HEK293 (cell line): ENCODE measurements at regions not wholly inside any gene's neighbourhood (a gene's known extent, or its start where the extent isn't known, plus 50 kb on each side); places are given as distances from the start of the nearest gene placed in this dataset.

Experiments used
- CTCF ChIA-PET: fragments of 350-600 bp; formaldehyde crosslinking; extraction: SDS; loops from one replicate; lab custom pipeline; 2021; ENCODE audit warnings: antibody characterized with exemption; lab: Yijun Ruan, JAX
- POLR2A ChIA-PET: fragments of 300-600 bp; formaldehyde crosslinking; extraction: SDS; loops from one replicate; lab custom pipeline; 2020; ENCODE audit warnings: antibody characterized with exemption, inconsistent platforms; lab: Yijun Ruan, JAX
- H3K27ac ChIP-seq: fragments of 200-500 bp; sonication (Bioruptor generic); 2 replicates; pipeline ENCODE4 v1.5.1; 2014; ENCODE audit warnings: low read depth, low read length, control low read depth, inconsistent platforms; ENCODE audit errors: extremely low read depth
- H3K36me3 ChIP-seq, 2 experiments: fragments of 200-500 bp in 1 of 2; sonication (Bioruptor generic) in 1 of 2; 1 replicate in 1 of 2; 2 replicates in 1 of 2; pipeline ENCODE4 v1.5.1; 2014 to 2017; ENCODE audit warnings: inconsistent platforms in 2 of 2, low read length in 2 of 2; ENCODE audit not compliant: control insufficient read depth in 2 of 2, insufficient read depth in 1 of 2
- H3K4me1 ChIP-seq: fragments of 200-500 bp; sonication (Bioruptor generic); 2 replicates; pipeline ENCODE4 v1.5.1; 2014; ENCODE audit warnings: mild to moderate bottlenecking, low read length, inconsistent platforms; ENCODE audit not compliant: control insufficient read depth, insufficient read depth
- H3K4me3 ChIP-seq: 2 replicates; pipeline ENCODE4 v1.5.1; 2011; ENCODE audit warnings: low read depth, mild to moderate bottlenecking, control low read depth, low read length, moderate library complexity
- H3K9me3 ChIP-seq: fragments of 200-500 bp; sonication (Bioruptor generic); 2 replicates; pipeline ENCODE4 v1.5.1; 2014; ENCODE audit warnings: low read depth, low read length, inconsistent platforms; ENCODE audit not compliant: control insufficient read depth, insufficient read depth
- BCL11B ChIP-seq: fragments of 450-650 bp; formaldehyde crosslinking; IDR thresholded peaks from 2 replicates; pipeline ENCODE4 v1.5.1; 2016; ENCODE audit warnings: low read depth, missing biosample characterization, missing genetic modification characterization
- FEZF1 ChIP-seq: fragments of 450-650 bp; formaldehyde crosslinking; IDR thresholded peaks from 2 replicates; pipeline ENCODE4 v1.5.1; 2016; ENCODE audit warnings: missing biosample characterization, missing genetic modification characterization
- GLI2 ChIP-seq: fragments of 450-650 bp; formaldehyde crosslinking; IDR thresholded peaks from 2 replicates; pipeline ENCODE4; 2017; ENCODE audit warnings: missing biosample characterization, missing genetic modification characterization, low read depth, borderline replicate concordance
- HOXD13 ChIP-seq: sonication (generic); formaldehyde crosslinking; IDR thresholded peaks from 2 replicates; pipeline ENCODE4 v1.8.0; 2022; ENCODE audit warnings: missing genetic modification reagents, borderline replicate concordance
- MYNN ChIP-seq: fragments of 450-650 bp; formaldehyde crosslinking; IDR thresholded peaks from 2 replicates; pipeline ENCODE4 v1.5.1; 2016; ENCODE audit warnings: missing biosample characterization, missing genetic modification characterization, borderline replicate concordance
- PBX3 ChIP-seq: sonication (generic); formaldehyde crosslinking; IDR thresholded peaks from 2 replicates; pipeline ENCODE4 v1.8.1; 2022; ENCODE audit warnings: mild to moderate bottlenecking, moderate library complexity, missing genetic modification reagents
- PRDM1 ChIP-seq: fragments of 450-650 bp; formaldehyde crosslinking; IDR thresholded peaks from 2 replicates; pipeline ENCODE4; 2016; ENCODE audit warnings: missing biosample characterization, missing genetic modification characterization
- RBAK ChIP-seq: fragments of 450-650 bp; formaldehyde crosslinking; IDR thresholded peaks from 2 replicates; pipeline ENCODE4 v1.5.1; 2016; ENCODE audit warnings: missing biosample characterization, missing genetic modification characterization
- TRIM28 ChIP-seq: IDR thresholded peaks from 2 replicates; pipeline ENCODE4 v1.6.1; 2011; ENCODE audit warnings: low read length, control low read depth, borderline replicate concordance
- WT1 ChIP-seq: fragments of 450-650 bp; formaldehyde crosslinking; IDR thresholded peaks from 2 replicates; pipeline ENCODE4 v1.5.1; 2016; ENCODE audit warnings: missing biosample characterization, missing genetic modification characterization
- ZBTB6 ChIP-seq: fragments of 450-650 bp; formaldehyde crosslinking; IDR thresholded peaks from 2 replicates; pipeline ENCODE4 v1.5.1; 2017; ENCODE audit warnings: missing biosample characterization, missing genetic modification characterization
- ZFP37 ChIP-seq: fragments of 450-650 bp; formaldehyde crosslinking; IDR thresholded peaks from 2 replicates; pipeline ENCODE4 v1.5.1; 2016; ENCODE audit warnings: missing biosample characterization, missing genetic modification characterization
- ZNF121 ChIP-seq: fragments of 450-650 bp; formaldehyde crosslinking; IDR thresholded peaks from 2 replicates; pipeline ENCODE4 v1.5.1; 2016; ENCODE audit warnings: missing biosample characterization, missing genetic modification characterization
- ZNF221 ChIP-seq: fragments of 450-650 bp; formaldehyde crosslinking; IDR thresholded peaks from 2 replicates; pipeline ENCODE4 v1.5.1; 2017; ENCODE audit warnings: missing biosample characterization, missing genetic modification characterization, borderline replicate concordance
- ZNF223 ChIP-seq: fragments of 450-650 bp; formaldehyde crosslinking; IDR thresholded peaks from 2 replicates; pipeline ENCODE4 v1.5.1; 2016; ENCODE audit warnings: missing biosample characterization, missing genetic modification characterization
- ZNF335 ChIP-seq: fragments of 450-650 bp; formaldehyde crosslinking; conservative IDR thresholded peaks from 2 replicates; pipeline ENCODE4 v1.5.1; 2016; ENCODE audit warnings: missing biosample characterization, missing genetic modification characterization
- ZNF350 ChIP-seq: fragments of 450-650 bp; formaldehyde crosslinking; IDR thresholded peaks from 2 replicates; pipeline ENCODE4 v1.5.0; 2017; ENCODE audit warnings: missing biosample characterization, mild to moderate bottlenecking, missing genetic modification characterization
- ZNF398 ChIP-seq: fragments of 450-650 bp; formaldehyde crosslinking; IDR thresholded peaks from 2 replicates; pipeline ENCODE4 v1.5.1; 2017; ENCODE audit warnings: missing biosample characterization, missing genetic modification characterization
- ZNF449 ChIP-seq: fragments of 450-650 bp; formaldehyde crosslinking; IDR thresholded peaks from 2 replicates; pipeline ENCODE4 v1.5.1; 2017; ENCODE audit warnings: missing biosample characterization, mild to moderate bottlenecking, missing genetic modification characterization, moderate library complexity
- ZNF501 ChIP-seq: fragments of 450-650 bp; formaldehyde crosslinking; IDR thresholded peaks from 2 replicates; pipeline ENCODE4 v1.5.1; 2016; ENCODE audit warnings: missing biosample characterization, missing genetic modification characterization
- ZNF530 ChIP-seq: fragments of 450-650 bp; formaldehyde crosslinking; IDR thresholded peaks from 2 replicates; pipeline ENCODE4 v1.5.1; 2016; ENCODE audit warnings: low read depth, missing biosample characterization, missing genetic modification characterization
- ZNF558 ChIP-seq: fragments of 450-650 bp; formaldehyde crosslinking; IDR thresholded peaks from 2 replicates; pipeline ENCODE4 v1.5.1; 2016; ENCODE audit warnings: missing biosample characterization, missing genetic modification characterization
- ZNF664 ChIP-seq: fragments of 450-650 bp; formaldehyde crosslinking; IDR thresholded peaks from 2 replicates; pipeline ENCODE4 v1.5.1; 2016; ENCODE audit warnings: missing biosample characterization, missing genetic modification characterization
- ZNF776 ChIP-seq: fragments of 450-650 bp; formaldehyde crosslinking; IDR thresholded peaks from 2 replicates; pipeline ENCODE4 v1.5.0; 2017; ENCODE audit warnings: missing biosample characterization, missing genetic modification characterization, borderline replicate concordance

- Histone ChIP-seq H3K27ac (no peak overlapping the region), H3K4me3 (no peak overlapping the region), H3K4me1 (no peaks in the 10 kb centered on the region), H3K36me3 (no peaks in the 10 kb centered on the region), H3K9me3 (no peaks in the 10 kb centered on the region)
- CTCF ChIA-PET, result interaction anchor here (0.6 to 0.7 kb wide), 2 partner anchors 13 to 594 kb away, joined by 3 read pairs; no protein-coding TSS in a partner anchor
- TF ChIP-seq ZNF501 (tag by site-specific recombination) (no peak), ZNF398 (tag by site-specific recombination) (no peak)
- POLR2A ChIA-PET, result no interaction called here
Observed at GRCh38 chr4:15182600-15183220, 180.4 kb downstream of the CPEB2 start.

- Histone ChIP-seq H3K4me3 (no peak overlapping the region), H3K9me3 (no peaks in the 10 kb centered on the region), H3K36me3 (no peaks in the 10 kb centered on the region), H3K27ac (no peak overlapping the region), H3K4me1 (no peaks in the 10 kb centered on the region)
- no peak for TF ChIP-seq WT1 (tag by site-specific recombination)
- no peak for TF ChIP-seq ZNF121 (tag by site-specific recombination)
- TF ChIP-seq PBX3 (CRISPR knock-in tag), result no peak
- TF ChIP-seq MYNN (tag by site-specific recombination), result no peak
- TF ChIP-seq ZNF221 (tag by site-specific recombination), result no peak
- TF ChIP-seq ZFP37, result no peak
- TF ChIP-seq ZNF398 (tag by site-specific recombination), result no peak
- TF ChIP-seq RBAK (tag by site-specific recombination), result no peak
- no peak for TF ChIP-seq ZBTB6
- TF ChIP-seq ZNF664 (tag by site-specific recombination), result no peak
- no peak for TF ChIP-seq TRIM28
- no peak for TF ChIP-seq ZNF558 (tag by site-specific recombination)
- CTCF ChIA-PET, result interaction anchor here (1.0 kb wide), 2 partner anchors 10 to 12 kb away, joined by 4 read pairs; no protein-coding TSS in a partner anchor
- POLR2A ChIA-PET, result no interaction called here
Observed at GRCh38 chr4:15186149-15186548, 183.9 kb downstream of the CPEB2 start.

- CTCF ChIA-PET, result interaction anchor here (1.0 kb wide), 1 partner anchor 12 kb away, joined by 4 read pairs; no protein-coding TSS in a partner anchor
- Histone ChIP-seq H3K9me3 (no peaks in the 10 kb centered on the region), H3K27ac (no peak overlapping the region)
- TF ChIP-seq TRIM28 (no peak), ZNF776 (no peak), GLI2 (tag by site-specific recombination) (no peak), ZNF350 (tag by site-specific recombination) (no peak), HOXD13 (no peak), BCL11B (tag by site-specific recombination) (no peak), ZNF530 (tag by site-specific recombination) (no peak), FEZF1 (tag by site-specific recombination) (no peak), ZNF449 (no peak), ZNF335 (tag by site-specific recombination) (no peak), ZNF223 (no peak), PRDM1 (tag by site-specific recombination) (no peak), ZNF664 (tag by site-specific recombination) (no peak)
Observed at GRCh38 chr4:15186806-15187205, 184.5 kb downstream of the CPEB2 start.

More at GRCh38 chr4:15186806-15187205, 184.5 kb downstream of the CPEB2 start:
- Histone ChIP-seq H3K4me3 (no peak overlapping the region), H3K4me1 (no peaks in the 10 kb centered on the region), H3K36me3 (no peaks in the 10 kb centered on the region)
- POLR2A ChIA-PET, result no interaction called here
